ENCODE measurements at regions not wholly inside any gene's neighbourhood (a gene's known extent, or its start where the extent isn't known, plus 50 kb on each side); places are given as distances from the start of the nearest gene placed in this dataset.

- no peak for DNase-seq
These were observed 315.6 kb downstream of the TPBG start for GRCh38 chr6:82679232-82679631.

GRCh38 chr6:82680192-82680591 is 316.6 kb downstream of the TPBG start:
- no peak for DNase-seq

GRCh38 chr6:82681119-82681714 is 317.6 kb downstream of the TPBG start:
- DNase-seq: no peak

GRCh38 chr6:82686719-82687118 is 323.1 kb downstream of the TPBG start:
- DNase-seq: no peak

GRCh38 chr6:82687855-82688254 is 324.2 kb downstream of the TPBG start:
- DNase-seq: no peak

GRCh38 chr6:82690283-82690682 is 326.7 kb downstream of the TPBG start:
- DNase-seq: no peak

GRCh38 chr6:82691997-82692396 is 328.4 kb downstream of the TPBG start:
- DNase-seq: no peak

- no peak for DNase-seq
These were observed 329.5 kb downstream of the TPBG start for GRCh38 chr6:82693094-82693493.

GRCh38 chr6:82701341-82701740 is 337.7 kb downstream of the TPBG start:
- DNase-seq: no peak

GRCh38 chr6:82702574-82702973 is 339.0 kb downstream of the TPBG start:
- no peak for DNase-seq

GRCh38 chr6:82703230-82703629 is 339.6 kb downstream of the TPBG start:
- DNase-seq: no peak

GRCh38 chr6:82704045-82704444 is 340.4 kb downstream of the TPBG start:
- no peak for DNase-seq

GRCh38 chr6:82705579-82705978 is 342.0 kb downstream of the TPBG start:
- DNase-seq: no peak

- no peak for DNase-seq
These were observed 347.6 kb downstream of the TPBG start for GRCh38 chr6:82711105-82711827.

- no peak for DNase-seq
These were observed 348.4 kb downstream of the TPBG start for GRCh38 chr6:82711971-82712370.

- no peak for DNase-seq
These were observed 348.8 kb downstream of the TPBG start for GRCh38 chr6:82712389-82712788.

- DNase-seq: no peak
These were observed 349.2 kb downstream of the TPBG start for GRCh38 chr6:82712826-82713225.

- DNase-seq: no peak
These were observed 344.6 kb downstream of the UBE3D start for GRCh38 chr6:82720992-82721391.

- DNase-seq: no peak
These were observed 329.9 kb downstream of the UBE3D start for GRCh38 chr6:82735790-82736189.

- DNase-seq: no peak
These were observed 327.7 kb downstream of the UBE3D start for GRCh38 chr6:82737965-82738364.

- no peak for DNase-seq
These were observed 326.9 kb downstream of the UBE3D start for GRCh38 chr6:82738773-82739172.

GRCh38 chr6:82739303-82739702 is 326.3 kb downstream of the UBE3D start:
- DNase-seq: no peak

- DNase-seq: no peak
These were observed 325.6 kb downstream of the UBE3D start for GRCh38 chr6:82740072-82740471.

GRCh38 chr6:82741325-82741995 is 324.2 kb downstream of the UBE3D start:
- DNase-seq: no peak

Data from islet precursor cell (in vitro differentiated cells).